ENCODE measurements at regions not wholly inside any gene's neighbourhood (a gene's known extent, or its start where the extent isn't known, plus 50 kb on each side); places are given as distances from the start of the nearest gene placed in this dataset.

GRCh38 chr6:23690453-23691049, 435.5 kb upstream of the NRSN1 start (continued):
- TF ChIP-seq ZNF407 (CRISPR knock-in tag; IDR thresholded peaks at IDR 0.05; ENCODE audit: not compliant biosample characterization): no peak
- TF ChIP-seq ZNF660 (CRISPR knock-in tag; IDR thresholded peaks at IDR 0.05; ENCODE audit: borderline replicate concordance, low read depth): no peak

GRCh38 chr6:23692184-23692583, 433.8 kb upstream of the NRSN1 start:
- Histone ChIP-seq H3K27me3 (ENCODE audit: control insufficient read depth in 1 of 2, insufficient read depth in 2 of 2, low read length in 2 of 2) (no peaks in the 10 kb centered on the region), H3K27ac (ENCODE audit: extremely low read length, insufficient read depth, low read length) (no peak overlapping the region), H3K36me3 (replicated peaks in 1 of 2; ENCODE audit: control insufficient read depth in 1 of 2, insufficient read depth in 2 of 2, low read length in 2 of 2) (no peaks in the 10 kb centered on the region), H3K9me3 (ENCODE audit: low read length) (no peaks in the 10 kb centered on the region), H3K79me2 (ENCODE audit: insufficient read depth, low read length) (no peaks in the 10 kb centered on the region), H2AFZ (ENCODE audit: low read length) (no peak overlapping the region), H3K4me2 (ENCODE audit: low read depth, low read length) (no peak overlapping the region), H3K4me1 (ENCODE audit: insufficient read depth, low read length) (no peaks in the 10 kb centered on the region), H3K4me3 (replicated peaks in 1 of 3; ENCODE audit: insufficient read depth in 1 of 3, low read depth in 2 of 3, low read length in 3 of 3) (no peak overlapping the region), H3K9ac (ENCODE audit: insufficient read depth, low read depth, low read length) (no peak overlapping the region), H4K20me1 (ENCODE audit: insufficient read depth, low read length) (no peaks in the 10 kb centered on the region)
- ChIA-PET POLR2A (no interaction called here), CTCF (ENCODE audit: low intra/inter-chr PET ratio, low total read pairs) (no interaction called here)
- in situ Hi-C loops (cut with HindIII; ENCODE audit: extremely low pct_ligation_motif_present, low pct_unique_long_range_greater_than_20kb) (no loop called here), intact Hi-C loops (cut with micrococcal nuclease; ENCODE audit: unreplicated experiment) (no loop called here)
- BruUV-seq (replicated peaks): no TSS peak
- TF ChIP-seq ZKSCAN8 (CRISPR knock-in tag; IDR thresholded peaks at IDR 0.05; ENCODE audit: borderline replicate concordance): no peak
- TF ChIP-seq MYC (CRISPR knock-in tag; IDR thresholded peaks at IDR 0.05; ENCODE audit: borderline replicate concordance): no peak
- no peak for TF ChIP-seq NR3C1 (CRISPR knock-in tag; IDR thresholded peaks at IDR 0.05)
- TF ChIP-seq JUNB (CRISPR knock-in tag; IDR thresholded peaks at IDR 0.05; ENCODE audit: borderline replicate concordance): no peak
- TF ChIP-seq ZNF138 (CRISPR knock-in tag; IDR thresholded peaks at IDR 0.05; ENCODE audit: low read depth): no peak
- no peak for TF ChIP-seq FOXA3 (CRISPR knock-in tag; IDR thresholded peaks at IDR 0.05)
- no peak for TF ChIP-seq ZBTB39 (CRISPR knock-in tag; IDR thresholded peaks at IDR 0.05)
- TF ChIP-seq ZNF747 (CRISPR knock-in tag; IDR thresholded peaks at IDR 0.05; ENCODE audit: borderline replicate concordance): no peak
- ATAC-seq (no peak), FAIRE-seq (no peak), DNase-seq (ENCODE audit: low spot score) (no peak)
- 2% methylated on average over 2 of the region's 2 CpGs for WGBS (ENCODE audit: low lambda C conversion rate)

Data from HepG2 (cell line).